ENCODE measurements at regions not wholly inside any gene's neighbourhood (a gene's known extent, or its start where the extent isn't known, plus 50 kb on each side); places are given as distances from the start of the nearest gene placed in this dataset.

GRCh38 chr11:44409558-44410236, 99.8 kb upstream of the ALX4 start:
- TF ChIP-seq CTCF (conservative IDR thresholded peaks at IDR 0.05): no peak
- TF ChIP-seq EZH2 (IDR thresholded peaks at IDR 0.05; ENCODE audit: low read depth): no peak

GRCh38 chr11:44416776-44417175, 106.8 kb upstream of the ALX4 start:
- H3K4me3 ChIP-seq: no peak overlapping the region
- no peaks in the 10 kb centered on the region for H3K9me2 ChIP-seq (ENCODE audit: insufficient read depth)
- no peaks in the 10 kb centered on the region for H3K4me1 ChIP-seq (replicated peaks; ENCODE audit: insufficient read depth)
- intact Hi-C loops (cut with micrococcal nuclease; ENCODE audit: unreplicated experiment): no loop called here
- H3K27ac ChIP-seq: no peak overlapping the region
- no peaks in the 10 kb centered on the region for H3F3A ChIP-seq (ENCODE audit: insufficient read depth, low read depth)
- CTCF ChIA-PET: no interaction called here
- H3K4me2 ChIP-seq: no peak overlapping the region
- H4K20me1 ChIP-seq (ENCODE audit: insufficient read depth): no peaks in the 10 kb centered on the region
- H3K79me2 ChIP-seq (ENCODE audit: low read depth): no peaks in the 10 kb centered on the region
- no TSS peak for BruUV-seq (replicated peaks)
- DNase-seq: peak in 1 of 2 experiments; percentile 27
- peaks cover 9% of the 10 kb centered on the region; the same call in 1 of the 2 replicates for H3K27me3 ChIP-seq (ENCODE audit: insufficient read depth, low read depth)
- no peaks in the 10 kb centered on the region for H3K9me3 ChIP-seq (ENCODE audit: insufficient read depth, low read depth)
- no peak overlapping the region for H2AFZ ChIP-seq
- POLR2A ChIA-PET (ENCODE audit: unreplicated experiment): no interaction called here
- TF ChIP-seq CTCF (conservative IDR thresholded peaks at IDR 0.05) (no peak), EZH2 (IDR thresholded peaks at IDR 0.05; ENCODE audit: low read depth) (no peak)
- no peaks in the 10 kb centered on the region for H3K36me3 ChIP-seq (ENCODE audit: low read depth)

More at GRCh38 chr11:44409558-44410236, 99.8 kb upstream of the ALX4 start:
- H3K27me3 ChIP-seq (ENCODE audit: insufficient read depth, low read depth): peaks cover 25% of the 10 kb centered on the region; the same call in 1 of the 2 replicates
- intact Hi-C loops (cut with micrococcal nuclease; ENCODE audit: unreplicated experiment): no loop called here
- no peaks in the 10 kb centered on the region for H3K4me1 ChIP-seq (replicated peaks; ENCODE audit: insufficient read depth)
- no peaks in the 10 kb centered on the region for H3K36me3 ChIP-seq (ENCODE audit: low read depth)
- no peaks in the 10 kb centered on the region for H3F3A ChIP-seq (ENCODE audit: insufficient read depth, low read depth)
- no peaks in the 10 kb centered on the region for H4K20me1 ChIP-seq (ENCODE audit: insufficient read depth)
- DNase-seq: peak in 1 of 2 experiments; percentile 5
- H3K27ac ChIP-seq: no peak overlapping the region
- ChIA-PET CTCF (no interaction called here), POLR2A (ENCODE audit: unreplicated experiment) (no interaction called here)
- H3K9me3 ChIP-seq (ENCODE audit: insufficient read depth, low read depth): no peaks in the 10 kb centered on the region
- H2AFZ ChIP-seq: no peak overlapping the region
- no peak overlapping the region for H3K4me2 ChIP-seq
- no peaks in the 10 kb centered on the region for H3K9me2 ChIP-seq (ENCODE audit: insufficient read depth)
- BruUV-seq (replicated peaks): no TSS peak
- no peak overlapping the region for H3K4me3 ChIP-seq
- H3K79me2 ChIP-seq (ENCODE audit: low read depth): no peaks in the 10 kb centered on the region

GRCh38 chr11:44417731-44418455, 108.0 kb upstream of the ALX4 start:
- Histone ChIP-seq H3K4me2 (no peak overlapping the region), H2AFZ (no peak overlapping the region), H3K4me3 (no peak overlapping the region), H4K20me1 (ENCODE audit: insufficient read depth) (no peaks in the 10 kb centered on the region), H3K27ac (no peak overlapping the region), H3K9me3 (ENCODE audit: insufficient read depth, low read depth) (no peaks in the 10 kb centered on the region), H3K9me2 (ENCODE audit: insufficient read depth) (no peaks in the 10 kb centered on the region), H3K27me3 (ENCODE audit: insufficient read depth, low read depth) (no peaks in the 10 kb centered on the region), H3K36me3 (ENCODE audit: low read depth) (no peaks in the 10 kb centered on the region), H3K4me1 (replicated peaks; ENCODE audit: insufficient read depth) (no peaks in the 10 kb centered on the region), H3F3A (ENCODE audit: insufficient read depth, low read depth) (no peaks in the 10 kb centered on the region), H3K79me2 (ENCODE audit: low read depth) (no peaks in the 10 kb centered on the region)
- no peak for DNase-seq
- no TSS peak for BruUV-seq (replicated peaks)
- ChIA-PET POLR2A (ENCODE audit: unreplicated experiment) (no interaction called here), CTCF (no interaction called here)
- TF ChIP-seq CTCF (conservative IDR thresholded peaks at IDR 0.05) (no peak), EZH2 (IDR thresholded peaks at IDR 0.05; ENCODE audit: low read depth) (no peak)
- intact Hi-C loops (cut with micrococcal nuclease; ENCODE audit: unreplicated experiment): no loop called here
